Suppressor macrophage treated with lipopolysaccharide for 4 hours (primary cell): ENCODE measurements at regions not wholly inside any gene's neighbourhood (a gene's known extent, or its start where the extent isn't known, plus 50 kb on each side); places are given as distances from the start of the nearest gene placed in this dataset.

Experiments
- DNase-seq: peaks from one replicate; pipeline ENCODE4 v3.0.0-alpha.2; 2020

DNA sequence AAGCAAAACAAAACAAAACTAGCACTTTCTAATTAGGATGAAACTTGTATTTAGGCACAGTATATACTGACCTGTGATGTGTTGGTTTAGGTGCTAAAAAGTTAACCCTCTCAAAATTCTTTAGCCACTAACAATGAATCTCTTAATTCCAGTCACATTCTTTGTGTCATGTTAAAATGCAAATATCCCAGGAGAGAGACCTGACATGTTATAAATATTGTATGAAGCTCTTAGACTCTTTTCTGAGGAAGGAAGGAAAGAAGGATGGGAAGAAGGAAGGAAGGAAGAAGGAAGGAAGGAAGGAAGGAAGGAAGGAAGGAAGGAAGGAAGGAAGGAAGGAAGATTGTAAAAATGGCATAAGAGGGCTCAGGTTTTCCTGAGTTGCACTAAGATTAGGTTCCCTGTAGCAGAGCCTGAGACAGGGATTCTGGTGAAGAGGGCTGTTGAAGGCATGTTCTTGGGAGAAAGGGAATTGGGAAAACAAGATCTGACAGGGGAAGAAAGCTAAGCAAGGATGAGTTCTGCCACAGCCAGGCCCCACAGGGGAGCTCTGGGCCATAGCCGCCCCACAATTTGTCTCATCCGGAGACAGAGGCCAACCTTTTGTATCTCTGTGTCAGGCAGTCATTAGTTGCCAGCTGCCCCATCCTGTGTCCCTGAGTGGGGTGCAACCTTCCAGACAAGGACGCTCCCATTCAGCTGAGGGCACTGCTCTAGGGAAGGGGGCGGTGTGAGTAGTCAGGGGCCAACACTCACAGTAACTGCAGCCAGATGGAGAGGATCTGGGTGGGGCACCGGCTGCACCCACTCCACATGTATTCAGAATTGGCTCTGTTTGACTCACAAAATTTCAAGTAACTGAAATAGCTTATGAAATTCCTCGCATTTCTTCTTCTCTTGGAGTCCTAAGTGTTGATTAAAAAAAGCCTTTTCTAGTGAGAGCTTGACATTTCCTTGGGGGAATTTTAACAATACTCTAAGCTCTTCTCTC, 189.3 kb upstream of the ARG1 start:
- DNase-seq, result no peak

DNA sequence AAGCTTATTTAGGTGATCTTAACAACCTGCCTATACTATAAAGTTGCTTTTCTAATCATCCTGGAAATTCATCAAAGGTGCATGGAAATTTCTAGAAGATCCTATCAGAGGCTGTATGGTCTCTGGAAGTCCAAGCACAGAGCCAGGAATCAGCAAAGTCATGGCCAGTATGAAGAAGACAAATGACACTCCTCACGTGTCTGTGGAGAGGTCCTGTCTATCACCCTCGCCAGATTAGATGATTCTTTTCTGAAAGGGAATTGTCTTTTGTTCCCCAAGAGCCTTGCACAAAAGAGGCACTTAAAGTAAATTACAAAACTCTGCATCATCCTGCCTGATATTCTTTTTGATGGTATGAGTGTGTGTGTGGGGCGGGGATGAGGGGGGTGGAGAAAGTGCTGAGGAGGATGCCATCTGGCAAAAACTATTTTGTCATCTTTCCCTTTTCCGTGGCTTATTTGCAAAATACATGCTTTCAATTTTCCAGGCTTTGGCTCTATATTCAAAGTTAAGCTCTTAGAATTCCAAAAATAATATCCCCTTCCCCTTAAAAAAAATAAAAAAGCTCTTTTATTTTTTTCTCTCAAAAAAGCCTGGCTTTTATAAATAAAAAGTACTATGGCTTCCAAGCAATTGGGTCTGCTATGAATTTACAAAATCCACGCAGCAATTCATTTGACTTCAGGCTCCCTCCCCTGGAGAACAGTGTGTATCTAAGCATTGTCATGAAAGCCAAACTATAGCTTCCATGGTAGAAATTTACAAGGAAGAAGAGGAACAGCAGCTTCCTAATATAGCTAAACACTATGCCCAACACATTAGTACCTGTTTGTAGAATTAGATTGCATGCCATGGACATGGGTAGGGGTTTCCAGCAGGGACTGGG, 185.2 kb upstream of the ARG1 start:
- no peak for DNase-seq

GRCh38 chr6:131390322-131390721, 182.7 kb upstream of the ARG1 start:
- no peak for DNase-seq

DNA sequence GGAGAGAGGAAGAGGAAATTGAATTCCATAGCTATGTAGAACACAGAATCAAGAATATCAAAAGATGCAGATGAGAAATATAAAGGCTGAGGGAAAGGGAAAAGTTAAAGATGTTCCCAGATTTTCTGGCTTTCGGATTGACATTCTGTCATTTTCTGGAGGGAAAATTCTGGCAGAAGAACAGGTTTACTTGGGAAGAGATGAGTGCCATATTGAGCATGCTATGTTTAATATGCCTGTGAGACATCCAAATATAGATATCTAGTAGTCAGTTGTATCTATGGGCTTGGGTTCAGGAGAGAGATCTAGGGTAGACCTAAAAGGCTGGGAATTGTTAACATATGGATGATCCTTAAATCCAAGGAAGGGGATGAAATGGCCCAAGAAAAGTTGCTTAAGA, 181.9 kb upstream of the ARG1 start:
- no peak for DNase-seq

GRCh38 chr6:131393433-131393832, 179.6 kb upstream of the ARG1 start:
- no peak for DNase-seq

GRCh38 chr6:131394768-131395432, 178.1 kb upstream of the ARG1 start:
- no peak for DNase-seq

DNA sequence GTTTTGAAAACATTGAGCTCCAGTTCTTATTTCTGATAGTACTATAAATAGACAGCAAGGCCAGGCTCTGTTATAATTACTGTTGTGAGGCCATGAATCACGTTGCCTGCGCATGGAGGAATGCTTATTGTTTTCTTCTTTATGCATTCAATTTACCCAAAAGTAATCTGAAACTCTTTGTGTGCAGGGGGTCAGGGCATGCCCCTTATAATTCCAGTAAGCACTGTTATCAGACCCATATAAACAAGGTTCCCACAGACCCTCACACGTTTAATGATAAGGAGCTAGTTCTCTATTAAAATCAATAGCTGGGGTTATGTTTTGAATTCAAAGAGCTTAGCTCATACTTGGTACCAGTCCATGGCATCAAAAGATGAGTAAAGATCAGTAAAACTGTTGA, 174.8 kb upstream of the ARG1 start:
- DNase-seq, result no peak

GRCh38 chr6:131399433-131399832, 173.6 kb upstream of the ARG1 start:
- no peak for DNase-seq

DNA sequence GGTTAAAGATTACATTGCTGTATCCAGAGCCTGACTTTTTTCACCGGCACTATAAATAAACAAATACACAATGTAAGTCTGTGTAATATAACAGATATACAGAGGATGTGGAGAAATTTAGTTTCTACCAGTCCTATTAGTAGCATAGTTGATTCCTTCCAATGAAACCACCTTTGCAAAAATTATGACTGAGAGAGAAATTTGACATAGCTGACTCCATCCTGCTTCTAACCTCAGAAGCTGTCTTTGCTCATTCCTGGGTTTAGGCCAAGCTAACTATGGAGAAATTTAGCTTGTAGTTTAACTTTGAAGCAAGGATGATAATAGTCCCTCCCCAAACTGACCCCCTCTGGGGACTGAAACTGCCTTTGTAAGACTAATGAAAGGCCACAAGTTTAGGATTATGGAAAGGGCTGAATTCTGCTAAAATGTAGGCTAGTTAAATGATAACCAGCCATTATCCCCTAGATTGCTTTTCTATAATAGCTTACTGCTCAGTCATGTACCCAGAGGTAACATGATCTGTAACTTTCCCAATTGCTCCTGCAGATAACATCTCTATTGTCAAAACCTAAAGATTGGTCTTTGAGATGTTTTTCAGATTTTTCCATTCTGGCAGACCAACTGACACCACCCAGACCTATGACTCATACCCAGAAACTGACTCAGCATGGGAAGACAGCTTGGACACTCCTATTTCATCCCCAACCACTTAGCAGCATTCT, 172.8 kb upstream of the ARG1 start:
- peak; percentile 2 for DNase-seq

DNA sequence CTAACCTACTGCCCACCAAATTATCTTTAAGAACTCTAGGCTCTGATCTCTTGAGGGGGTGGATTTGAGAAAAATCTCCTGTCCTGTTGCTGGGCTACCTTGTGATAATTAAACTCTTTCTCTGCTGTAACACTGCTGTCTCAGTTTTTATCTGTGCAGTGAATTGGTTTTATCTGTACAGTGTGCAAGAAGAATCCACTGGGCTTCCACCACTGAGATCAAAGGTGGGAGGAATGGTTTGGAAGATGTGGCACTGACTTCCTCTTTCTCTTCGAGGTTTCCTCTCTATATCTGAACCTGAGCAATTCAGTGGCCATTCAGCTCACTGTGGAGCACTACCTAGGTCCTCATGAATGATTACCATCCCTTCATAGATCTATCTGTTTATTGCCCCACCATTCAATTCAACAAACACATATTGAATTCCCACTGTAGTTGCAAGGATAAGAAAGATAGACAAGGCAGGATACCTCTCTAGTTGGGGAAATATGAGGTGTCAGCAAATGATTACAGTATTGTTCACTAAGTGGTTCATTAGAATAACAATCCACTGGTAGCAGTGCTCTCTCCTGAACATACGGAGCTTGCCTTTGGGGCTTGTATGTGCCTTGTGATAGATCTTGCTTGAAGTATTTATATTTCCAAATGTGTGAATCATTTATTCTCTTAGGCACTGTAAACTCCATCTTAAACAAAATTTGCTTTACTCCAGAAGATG, 172.1 kb upstream of the ARG1 start:
- DNase-seq, result no peak

GRCh38 chr6:131408811-131409210, 164.2 kb upstream of the ARG1 start:
- DNase-seq, result no peak

- no peak for DNase-seq
Measured at GRCh38 chr6:131410785-131411184, 162.2 kb upstream of the ARG1 start.

GRCh38 chr6:131412960-131413830, 159.8 kb upstream of the ARG1 start:
- no peak for DNase-seq

DNA sequence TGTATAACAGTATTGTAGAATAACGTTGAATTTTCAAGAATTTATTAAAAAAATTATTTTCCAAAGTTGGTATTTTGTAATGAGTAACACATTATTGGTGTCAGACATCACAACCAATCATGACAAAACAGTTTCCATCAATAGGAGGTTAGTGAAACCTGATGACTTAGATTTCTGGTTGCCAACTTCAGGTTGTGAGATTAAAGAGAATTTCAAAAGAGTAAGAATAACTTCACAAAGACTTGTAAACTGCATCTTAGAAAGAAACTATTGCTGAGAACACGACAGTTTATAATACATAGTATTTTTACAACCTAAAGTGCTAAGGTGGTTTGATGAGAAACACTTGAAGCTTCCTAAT, 159.2 kb upstream of the ARG1 start:
- DNase-seq, result no peak

DNA sequence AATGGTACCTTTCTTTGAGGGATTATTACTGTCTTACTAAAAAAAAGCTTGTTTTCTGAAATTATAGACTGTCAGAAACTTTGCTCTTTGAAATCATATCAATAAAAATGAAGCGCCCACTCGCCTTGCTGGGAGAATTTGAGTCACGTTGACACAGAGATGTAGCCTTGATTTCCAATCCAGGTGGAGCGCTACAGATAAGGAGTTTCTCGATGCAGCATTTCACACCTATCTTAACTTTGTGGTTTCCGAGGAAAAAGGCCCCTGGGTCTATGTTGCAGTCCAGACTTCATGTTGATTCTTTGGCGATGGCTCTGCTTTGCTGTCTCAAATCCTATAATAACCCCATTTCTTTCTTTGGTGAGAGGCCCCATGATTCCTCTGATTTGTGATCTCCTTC, 158.1 kb upstream of the ARG1 start:
- no peak for DNase-seq

DNA sequence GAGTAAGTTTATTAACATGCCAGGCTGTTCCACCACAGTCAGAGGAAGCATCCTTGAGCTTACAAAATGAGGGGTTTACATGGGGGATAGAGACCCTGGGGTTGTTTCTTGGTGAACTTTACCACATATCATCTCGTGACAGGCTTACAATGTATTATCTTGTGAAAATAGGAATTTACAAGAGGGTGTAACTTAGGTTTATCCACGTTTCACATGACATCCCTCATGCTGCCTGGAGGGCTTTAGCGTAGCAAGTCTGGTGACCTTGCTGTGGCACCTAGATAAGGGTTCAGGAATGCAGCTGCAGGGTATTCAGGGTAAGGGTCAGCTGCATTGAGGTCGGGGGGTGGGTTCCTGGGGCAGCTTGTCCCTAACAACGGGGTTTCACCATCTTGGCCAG, 154.6 kb upstream of the ARG1 start:
- no peak for DNase-seq

- no peak for DNase-seq
Measured at GRCh38 chr6:131419702-131420101, 153.3 kb upstream of the ARG1 start.

- no peak for DNase-seq
Measured at GRCh38 chr6:131424016-131424415, 149.0 kb upstream of the ARG1 start.

DNA sequence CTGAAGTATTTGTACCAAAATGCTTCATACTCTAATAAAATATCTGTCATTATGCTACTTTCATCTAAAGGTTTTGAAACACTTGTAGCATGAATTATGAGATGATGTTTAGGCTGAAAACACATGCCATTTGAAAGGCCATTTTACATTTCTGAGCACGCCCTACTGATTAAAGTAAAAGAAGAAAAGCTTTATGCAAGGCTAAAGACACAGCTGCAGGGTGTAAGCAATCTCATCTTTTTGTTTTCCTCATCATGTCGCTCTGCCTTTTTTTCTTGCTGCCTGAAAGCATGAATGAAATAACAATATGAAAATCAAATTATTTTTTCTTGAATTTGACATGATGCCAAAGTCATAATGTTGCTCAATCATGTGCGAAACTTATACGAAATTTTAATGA, 148.6 kb upstream of the ARG1 start:
- DNase-seq, result no peak

DNA sequence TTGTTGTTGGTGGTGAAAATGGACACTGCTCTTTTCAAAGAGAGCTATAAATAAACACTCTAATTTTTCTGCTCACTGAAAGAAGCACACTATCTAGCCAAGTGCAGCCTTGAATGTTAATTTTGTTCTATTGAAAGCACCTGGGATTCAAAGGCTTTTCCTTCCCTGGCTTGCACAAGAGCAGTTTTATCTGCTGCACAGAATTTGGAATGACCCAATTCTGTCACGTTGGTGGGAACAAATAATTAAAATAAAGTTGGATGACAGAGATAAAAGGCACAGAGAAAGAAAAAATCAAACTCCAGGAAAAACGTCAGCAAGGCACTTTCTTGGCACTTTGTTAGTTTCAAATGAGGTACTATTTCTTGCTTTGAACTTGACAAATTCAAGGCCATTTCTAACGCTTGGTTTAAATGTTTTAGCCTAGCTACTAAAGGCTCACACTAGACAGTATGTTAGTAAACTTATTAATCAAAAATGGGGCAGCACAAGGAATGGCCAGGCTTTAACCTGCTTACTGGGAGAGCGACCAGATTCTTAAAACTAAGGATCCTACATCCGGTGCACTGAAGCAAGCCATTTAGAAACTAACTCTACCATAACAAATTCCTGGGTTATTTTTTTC, 145.5 kb upstream of the ARG1 start:
- no peak for DNase-seq
